K562 (cell line): ENCODE measurements at regions not wholly inside any gene's neighbourhood (a gene's known extent, or its start where the extent isn't known, plus 50 kb on each side); places are given as distances from the start of the nearest gene placed in this dataset.

Source experiments
- SREBF1 ChIP-seq: fragments of 150-350 bp; IDR thresholded peaks from 2 replicates; pipeline ENCODE4 v1.6.1; 2014; ENCODE audit warnings: antibody characterized with exemption, low read depth, low read length, borderline replicate concordance
- TF ChIP-seq, protein P1 (sequence below), 3 experiments: IDR thresholded peaks in 2 of 3; conservative IDR thresholded peaks in 1 of 3; 2 replicates each; pipeline ENCODE4 v1.5.1; 2011 to 2012; ENCODE audit warnings: low read length in 3 of 3, mild to moderate bottlenecking in 3 of 3, control low read depth in 2 of 3, improper control_type of control experiment in 1 of 3, inconsistent platforms in 1 of 3, low read depth in 1 of 3, mixed read lengths in 1 of 3, moderate library complexity in 1 of 3; ENCODE audit not compliant: insufficient read depth in 2 of 3
- TF ChIP-seq, protein P2 (sequence below), 2 experiments: IDR thresholded peaks in 1 of 2; conservative IDR thresholded peaks in 1 of 2; 2 replicates each; pipeline ENCODE4 v1.6.1; 2016; ENCODE audit warnings: low read depth in 2 of 2, mild to moderate bottlenecking in 1 of 2, missing compliant biosample characterization in 1 of 2, missing genetic modification characterization in 1 of 2, moderate library complexity in 1 of 2
- TF ChIP-seq, protein P3 (sequence below): IDR thresholded peaks from 2 replicates; pipeline ENCODE4 v1.6.1; 2011; ENCODE audit warnings: borderline replicate concordance, low read depth, mild to moderate bottlenecking, moderate library complexity, low read length; ENCODE audit not compliant: insufficient read depth, poor library complexity, severe bottlenecking
- TF ChIP-seq, protein P4 (sequence below): fragments of 200-800 bp; sonication (Bioruptor generic); IDR thresholded peaks from 2 replicates; pipeline ENCODE4 v1.6.1; 2016; ENCODE audit warnings: missing genetic modification characterization, missing compliant biosample characterization
- TF ChIP-seq, protein P5 (sequence below), 2 experiments: fragments of 450-650 bp; conservative IDR thresholded peaks; 2 replicates each; pipeline ENCODE4 v1.6.1; 2017; ENCODE audit warnings: mild to moderate bottlenecking in 2 of 2, moderate library complexity in 2 of 2
- TF ChIP-seq, protein P6 (sequence below), 2 experiments: IDR thresholded peaks; 2 replicates each; pipeline ENCODE4 v1.6.1; 2012; ENCODE audit warnings: improper control_type of control experiment in 2 of 2, low read depth in 2 of 2, low read length in 2 of 2, borderline replicate concordance in 1 of 2

DNA sequence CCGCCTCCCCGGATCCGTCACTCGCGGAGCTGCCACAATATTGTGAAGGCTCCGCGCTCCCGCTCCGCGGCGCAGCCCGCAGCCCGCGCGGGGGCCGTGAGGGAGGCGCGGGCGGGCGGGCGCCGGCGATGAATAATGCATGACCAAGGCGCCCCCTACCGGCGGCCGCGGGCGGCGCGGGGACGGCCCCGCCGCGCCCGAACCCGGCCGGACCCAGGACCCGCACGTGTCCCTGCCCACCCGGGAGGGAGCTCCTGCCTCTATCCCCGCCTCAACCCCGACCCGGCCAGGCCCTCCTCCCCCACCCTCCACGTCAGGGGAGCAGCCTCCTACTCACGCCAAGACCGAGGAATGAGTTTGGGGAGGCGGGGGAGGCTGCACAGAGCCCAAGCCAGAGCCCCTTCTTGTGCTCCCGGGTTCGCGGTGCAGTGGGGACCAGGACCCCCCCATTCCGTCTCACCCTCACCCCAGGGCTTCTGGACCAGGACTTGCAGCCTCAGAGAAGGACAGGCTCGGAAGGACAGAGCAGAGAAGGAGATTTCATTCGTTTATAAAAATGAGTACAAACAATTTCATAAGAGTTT is 70.8 kb upstream of the CASZ1 start (continued):
- TF ChIP-seq, protein P1, sequence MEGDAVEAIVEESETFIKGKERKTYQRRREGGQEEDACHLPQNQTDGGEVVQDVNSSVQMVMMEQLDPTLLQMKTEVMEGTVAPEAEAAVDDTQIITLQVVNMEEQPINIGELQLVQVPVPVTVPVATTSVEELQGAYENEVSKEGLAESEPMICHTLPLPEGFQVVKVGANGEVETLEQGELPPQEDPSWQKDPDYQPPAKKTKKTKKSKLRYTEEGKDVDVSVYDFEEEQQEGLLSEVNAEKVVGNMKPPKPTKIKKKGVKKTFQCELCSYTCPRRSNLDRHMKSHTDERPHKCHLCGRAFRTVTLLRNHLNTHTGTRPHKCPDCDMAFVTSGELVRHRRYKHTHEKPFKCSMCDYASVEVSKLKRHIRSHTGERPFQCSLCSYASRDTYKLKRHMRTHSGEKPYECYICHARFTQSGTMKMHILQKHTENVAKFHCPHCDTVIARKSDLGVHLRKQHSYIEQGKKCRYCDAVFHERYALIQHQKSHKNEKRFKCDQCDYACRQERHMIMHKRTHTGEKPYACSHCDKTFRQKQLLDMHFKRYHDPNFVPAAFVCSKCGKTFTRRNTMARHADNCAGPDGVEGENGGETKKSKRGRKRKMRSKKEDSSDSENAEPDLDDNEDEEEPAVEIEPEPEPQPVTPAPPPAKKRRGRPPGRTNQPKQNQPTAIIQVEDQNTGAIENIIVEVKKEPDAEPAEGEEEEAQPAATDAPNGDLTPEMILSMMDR (IDR thresholded peaks at IDR 0.05 in 2 of 3, conservative IDR thresholded peaks at IDR 0.05 in 1 of 3; ENCODE audit: insufficient read depth in 2 of 3, low read depth in 1 of 3, low read length in 3 of 3) = peak; percentile 60 to 86 (median 80); a peak in 5 of 6 replicates
- TF ChIP-seq, protein P2, sequence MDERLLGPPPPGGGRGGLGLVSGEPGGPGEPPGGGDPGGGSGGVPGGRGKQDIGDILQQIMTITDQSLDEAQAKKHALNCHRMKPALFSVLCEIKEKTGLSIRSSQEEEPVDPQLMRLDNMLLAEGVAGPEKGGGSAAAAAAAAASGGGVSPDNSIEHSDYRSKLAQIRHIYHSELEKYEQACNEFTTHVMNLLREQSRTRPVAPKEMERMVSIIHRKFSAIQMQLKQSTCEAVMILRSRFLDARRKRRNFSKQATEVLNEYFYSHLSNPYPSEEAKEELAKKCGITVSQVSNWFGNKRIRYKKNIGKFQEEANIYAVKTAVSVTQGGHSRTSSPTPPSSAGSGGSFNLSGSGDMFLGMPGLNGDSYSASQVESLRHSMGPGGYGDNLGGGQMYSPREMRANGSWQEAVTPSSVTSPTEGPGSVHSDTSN (CRISPR knock-in tag; IDR thresholded peaks at IDR 0.05; ENCODE audit: low read depth) = no peak
- TF ChIP-seq, protein P2 (tag; conservative IDR thresholded peaks at IDR 0.05; ENCODE audit: low read depth) = no peak
- no peak for TF ChIP-seq SREBF1
- TF ChIP-seq, protein P3, sequence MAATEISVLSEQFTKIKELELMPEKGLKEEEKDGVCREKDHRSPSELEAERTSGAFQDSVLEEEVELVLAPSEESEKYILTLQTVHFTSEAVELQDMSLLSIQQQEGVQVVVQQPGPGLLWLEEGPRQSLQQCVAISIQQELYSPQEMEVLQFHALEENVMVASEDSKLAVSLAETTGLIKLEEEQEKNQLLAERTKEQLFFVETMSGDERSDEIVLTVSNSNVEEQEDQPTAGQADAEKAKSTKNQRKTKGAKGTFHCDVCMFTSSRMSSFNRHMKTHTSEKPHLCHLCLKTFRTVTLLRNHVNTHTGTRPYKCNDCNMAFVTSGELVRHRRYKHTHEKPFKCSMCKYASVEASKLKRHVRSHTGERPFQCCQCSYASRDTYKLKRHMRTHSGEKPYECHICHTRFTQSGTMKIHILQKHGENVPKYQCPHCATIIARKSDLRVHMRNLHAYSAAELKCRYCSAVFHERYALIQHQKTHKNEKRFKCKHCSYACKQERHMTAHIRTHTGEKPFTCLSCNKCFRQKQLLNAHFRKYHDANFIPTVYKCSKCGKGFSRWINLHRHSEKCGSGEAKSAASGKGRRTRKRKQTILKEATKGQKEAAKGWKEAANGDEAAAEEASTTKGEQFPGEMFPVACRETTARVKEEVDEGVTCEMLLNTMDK = peak; percentile 86
- TF ChIP-seq, protein P4, sequence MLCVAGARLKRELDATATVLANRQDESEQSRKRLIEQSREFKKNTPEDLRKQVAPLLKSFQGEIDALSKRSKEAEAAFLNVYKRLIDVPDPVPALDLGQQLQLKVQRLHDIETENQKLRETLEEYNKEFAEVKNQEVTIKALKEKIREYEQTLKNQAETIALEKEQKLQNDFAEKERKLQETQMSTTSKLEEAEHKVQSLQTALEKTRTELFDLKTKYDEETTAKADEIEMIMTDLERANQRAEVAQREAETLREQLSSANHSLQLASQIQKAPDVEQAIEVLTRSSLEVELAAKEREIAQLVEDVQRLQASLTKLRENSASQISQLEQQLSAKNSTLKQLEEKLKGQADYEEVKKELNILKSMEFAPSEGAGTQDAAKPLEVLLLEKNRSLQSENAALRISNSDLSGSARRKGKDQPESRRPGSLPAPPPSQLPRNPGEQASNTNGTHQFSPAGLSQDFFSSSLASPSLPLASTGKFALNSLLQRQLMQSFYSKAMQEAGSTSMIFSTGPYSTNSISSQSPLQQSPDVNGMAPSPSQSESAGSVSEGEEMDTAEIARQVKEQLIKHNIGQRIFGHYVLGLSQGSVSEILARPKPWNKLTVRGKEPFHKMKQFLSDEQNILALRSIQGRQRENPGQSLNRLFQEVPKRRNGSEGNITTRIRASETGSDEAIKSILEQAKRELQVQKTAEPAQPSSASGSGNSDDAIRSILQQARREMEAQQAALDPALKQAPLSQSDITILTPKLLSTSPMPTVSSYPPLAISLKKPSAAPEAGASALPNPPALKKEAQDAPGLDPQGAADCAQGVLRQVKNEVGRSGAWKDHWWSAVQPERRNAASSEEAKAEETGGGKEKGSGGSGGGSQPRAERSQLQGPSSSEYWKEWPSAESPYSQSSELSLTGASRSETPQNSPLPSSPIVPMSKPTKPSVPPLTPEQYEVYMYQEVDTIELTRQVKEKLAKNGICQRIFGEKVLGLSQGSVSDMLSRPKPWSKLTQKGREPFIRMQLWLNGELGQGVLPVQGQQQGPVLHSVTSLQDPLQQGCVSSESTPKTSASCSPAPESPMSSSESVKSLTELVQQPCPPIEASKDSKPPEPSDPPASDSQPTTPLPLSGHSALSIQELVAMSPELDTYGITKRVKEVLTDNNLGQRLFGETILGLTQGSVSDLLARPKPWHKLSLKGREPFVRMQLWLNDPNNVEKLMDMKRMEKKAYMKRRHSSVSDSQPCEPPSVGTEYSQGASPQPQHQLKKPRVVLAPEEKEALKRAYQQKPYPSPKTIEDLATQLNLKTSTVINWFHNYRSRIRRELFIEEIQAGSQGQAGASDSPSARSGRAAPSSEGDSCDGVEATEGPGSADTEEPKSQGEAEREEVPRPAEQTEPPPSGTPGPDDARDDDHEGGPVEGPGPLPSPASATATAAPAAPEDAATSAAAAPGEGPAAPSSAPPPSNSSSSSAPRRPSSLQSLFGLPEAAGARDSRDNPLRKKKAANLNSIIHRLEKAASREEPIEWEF = no peak
- TF ChIP-seq, protein P5, sequence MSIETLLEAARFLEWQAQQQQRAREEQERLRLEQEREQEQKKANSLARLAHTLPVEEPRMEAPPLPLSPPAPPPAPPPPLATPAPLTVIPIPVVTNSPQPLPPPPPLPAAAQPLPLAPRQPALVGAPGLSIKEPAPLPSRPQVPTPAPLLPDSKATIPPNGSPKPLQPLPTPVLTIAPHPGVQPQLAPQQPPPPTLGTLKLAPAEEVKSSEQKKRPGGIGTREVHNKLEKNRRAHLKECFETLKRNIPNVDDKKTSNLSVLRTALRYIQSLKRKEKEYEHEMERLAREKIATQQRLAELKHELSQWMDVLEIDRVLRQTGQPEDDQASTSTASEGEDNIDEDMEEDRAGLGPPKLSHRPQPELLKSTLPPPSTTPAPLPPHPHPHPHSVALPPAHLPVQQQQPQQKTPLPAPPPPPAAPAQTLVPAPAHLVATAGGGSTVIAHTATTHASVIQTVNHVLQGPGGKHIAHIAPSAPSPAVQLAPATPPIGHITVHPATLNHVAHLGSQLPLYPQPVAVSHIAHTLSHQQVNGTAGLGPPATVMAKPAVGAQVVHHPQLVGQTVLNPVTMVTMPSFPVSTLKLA (conservative IDR thresholded peaks at IDR 0.05) = 0 out of 4 replicates have a peak, but pooled peaks of 1 of the 2 experiments have one; percentile 24
- TF ChIP-seq, protein P6, sequence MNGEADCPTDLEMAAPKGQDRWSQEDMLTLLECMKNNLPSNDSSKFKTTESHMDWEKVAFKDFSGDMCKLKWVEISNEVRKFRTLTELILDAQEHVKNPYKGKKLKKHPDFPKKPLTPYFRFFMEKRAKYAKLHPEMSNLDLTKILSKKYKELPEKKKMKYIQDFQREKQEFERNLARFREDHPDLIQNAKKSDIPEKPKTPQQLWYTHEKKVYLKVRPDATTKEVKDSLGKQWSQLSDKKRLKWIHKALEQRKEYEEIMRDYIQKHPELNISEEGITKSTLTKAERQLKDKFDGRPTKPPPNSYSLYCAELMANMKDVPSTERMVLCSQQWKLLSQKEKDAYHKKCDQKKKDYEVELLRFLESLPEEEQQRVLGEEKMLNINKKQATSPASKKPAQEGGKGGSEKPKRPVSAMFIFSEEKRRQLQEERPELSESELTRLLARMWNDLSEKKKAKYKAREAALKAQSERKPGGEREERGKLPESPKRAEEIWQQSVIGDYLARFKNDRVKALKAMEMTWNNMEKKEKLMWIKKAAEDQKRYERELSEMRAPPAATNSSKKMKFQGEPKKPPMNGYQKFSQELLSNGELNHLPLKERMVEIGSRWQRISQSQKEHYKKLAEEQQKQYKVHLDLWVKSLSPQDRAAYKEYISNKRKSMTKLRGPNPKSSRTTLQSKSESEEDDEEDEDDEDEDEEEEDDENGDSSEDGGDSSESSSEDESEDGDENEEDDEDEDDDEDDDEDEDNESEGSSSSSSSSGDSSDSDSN (IDR thresholded peaks at IDR 0.05; ENCODE audit: borderline replicate concordance in 1 of 2, low read depth in 2 of 2, low read length in 2 of 2) = 0 out of 4 replicates have a peak, but pooled peaks of 1 of the 2 experiments have one; percentile 56
